ENCODE measurements at regions not wholly inside any gene's neighbourhood (a gene's known extent, or its start where the extent isn't known, plus 50 kb on each side); places are given as distances from the start of the nearest gene placed in this dataset.

DNA sequence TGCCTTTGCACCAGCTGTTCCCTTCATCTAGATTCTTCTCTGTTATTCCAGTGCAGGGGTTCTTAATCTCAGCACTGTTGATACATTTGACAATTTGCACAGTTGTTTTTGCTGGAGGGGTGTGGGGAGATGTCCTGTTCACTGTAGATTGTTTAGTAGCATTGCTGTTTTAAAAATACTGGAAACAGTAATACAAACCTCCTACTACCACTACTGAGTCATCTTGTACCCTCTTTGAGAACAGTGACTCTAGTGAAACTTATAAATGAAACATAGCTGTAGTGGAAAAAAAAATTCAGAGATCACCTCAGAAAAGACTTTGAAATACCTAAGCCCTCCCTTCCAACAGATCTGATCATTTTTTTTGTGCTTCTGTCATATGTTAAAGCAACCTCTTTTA, 154.8 kb upstream of the TMEM196 start:
- Histone ChIP-seq H3K79me2 (ENCODE audit: control insufficient read depth, insufficient read depth, low read length) (no peaks in the 10 kb centered on the region), H3K4me1 (ENCODE audit: control insufficient read depth in 2 of 2, insufficient read depth in 2 of 2, low read length in 2 of 2) (no peaks in the 10 kb centered on the region), H3K27ac (ENCODE audit: low read length in 2 of 2) (no peak overlapping the region), H3K27me3 (replicated peaks in 1 of 4; ENCODE audit: control extremely low read depth in 1 of 4, control insufficient read depth in 3 of 4, insufficient read depth in 4 of 4, low read length in 3 of 4) (no peaks in the 10 kb centered on the region), H3K9me3 (ENCODE audit: control extremely low read depth in 1 of 3, control insufficient read depth in 2 of 3, insufficient read depth in 1 of 3, low read length in 2 of 3) (no peaks in the 10 kb centered on the region), H3K36me3 (replicated peaks in 1 of 2; ENCODE audit: control extremely low read depth in 1 of 2, control insufficient read depth in 1 of 2, extremely low read depth in 1 of 2, insufficient read depth in 2 of 2, low read length in 1 of 2) (no peaks in the 10 kb centered on the region), H2AFZ (ENCODE audit: insufficient read depth, low read depth, low read length, poor library complexity, severe bottlenecking) (no peak overlapping the region), H4K20me1 (ENCODE audit: control insufficient read depth, insufficient read depth, low read length, poor library complexity, severe bottlenecking) (no peaks in the 10 kb centered on the region), H3K9ac (ENCODE audit: low read length) (no peak overlapping the region), H3K4me3 (ENCODE audit: control extremely low read depth in 1 of 5, extremely low read depth in 1 of 5, insufficient read depth in 1 of 5, low read depth in 2 of 5, low read length in 4 of 5) (no peak overlapping the region), H3K4me2 (replicated peaks; ENCODE audit: low read depth, low read length, poor library complexity, severe bottlenecking) (no peak overlapping the region)
- CTCF ChIA-PET = no interaction called here
- DNase-seq (no peak), ATAC-seq (ENCODE audit: low read depth) (no peak)
- intact Hi-C loops (cut with micrococcal nuclease) = no loop called here
- TF ChIP-seq EZH2 (IDR thresholded peaks at IDR 0.05; ENCODE audit: borderline replicate concordance, insufficient read depth, low read depth, low read length, poor library complexity, severe bottlenecking) = no peak
- TF ChIP-seq, protein P1, sequence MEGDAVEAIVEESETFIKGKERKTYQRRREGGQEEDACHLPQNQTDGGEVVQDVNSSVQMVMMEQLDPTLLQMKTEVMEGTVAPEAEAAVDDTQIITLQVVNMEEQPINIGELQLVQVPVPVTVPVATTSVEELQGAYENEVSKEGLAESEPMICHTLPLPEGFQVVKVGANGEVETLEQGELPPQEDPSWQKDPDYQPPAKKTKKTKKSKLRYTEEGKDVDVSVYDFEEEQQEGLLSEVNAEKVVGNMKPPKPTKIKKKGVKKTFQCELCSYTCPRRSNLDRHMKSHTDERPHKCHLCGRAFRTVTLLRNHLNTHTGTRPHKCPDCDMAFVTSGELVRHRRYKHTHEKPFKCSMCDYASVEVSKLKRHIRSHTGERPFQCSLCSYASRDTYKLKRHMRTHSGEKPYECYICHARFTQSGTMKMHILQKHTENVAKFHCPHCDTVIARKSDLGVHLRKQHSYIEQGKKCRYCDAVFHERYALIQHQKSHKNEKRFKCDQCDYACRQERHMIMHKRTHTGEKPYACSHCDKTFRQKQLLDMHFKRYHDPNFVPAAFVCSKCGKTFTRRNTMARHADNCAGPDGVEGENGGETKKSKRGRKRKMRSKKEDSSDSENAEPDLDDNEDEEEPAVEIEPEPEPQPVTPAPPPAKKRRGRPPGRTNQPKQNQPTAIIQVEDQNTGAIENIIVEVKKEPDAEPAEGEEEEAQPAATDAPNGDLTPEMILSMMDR (IDR thresholded peaks at IDR 0.05) = no peak
- Mint-ChIP-seq H3K27ac (no peak overlapping the region), H3K9me3 (ENCODE audit: insufficient read depth) (no peaks in the 10 kb centered on the region), H3K4me3 (no peak overlapping the region), H3K27me3 (no peaks in the 10 kb centered on the region), H3K4me1 (no peaks in the 10 kb centered on the region)
- POLR2A ChIA-PET = no interaction called here

DNA sequence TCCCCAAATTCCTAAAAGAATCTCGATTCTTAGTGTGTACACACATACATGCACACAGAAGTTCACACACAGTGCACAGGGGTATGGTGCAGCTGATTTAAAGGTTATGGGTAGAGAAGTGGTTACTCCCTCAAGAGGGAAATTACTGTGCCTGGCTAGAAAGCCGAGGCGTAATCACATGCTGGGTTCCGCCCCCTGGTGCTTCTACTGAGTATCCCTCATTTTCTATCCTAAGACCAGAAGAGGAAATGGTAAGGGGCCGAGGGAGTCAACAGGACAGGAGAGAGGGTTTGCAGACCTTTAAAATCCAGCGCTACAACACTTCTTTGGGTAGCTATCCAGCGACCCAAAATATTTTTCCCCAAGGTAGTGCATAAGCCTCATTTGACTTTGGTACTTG, 147.3 kb upstream of the TMEM196 start:
- ATAC-seq (ENCODE audit: low read depth) (no peak), DNase-seq (no peak)
- H3K27me3 Mint-ChIP-seq = peaks cover 2% of the 10 kb centered on the region
- Histone ChIP-seq H3K9me3 (ENCODE audit: control extremely low read depth in 1 of 3, control insufficient read depth in 2 of 3, insufficient read depth in 1 of 3, low read length in 2 of 3) (no peaks in the 10 kb centered on the region), H3K36me3 (replicated peaks in 1 of 2; ENCODE audit: control extremely low read depth in 1 of 2, control insufficient read depth in 1 of 2, extremely low read depth in 1 of 2, insufficient read depth in 2 of 2, low read length in 1 of 2) (no peaks in the 10 kb centered on the region), H3K4me1 (ENCODE audit: control insufficient read depth in 2 of 2, insufficient read depth in 2 of 2, low read length in 2 of 2) (no peaks in the 10 kb centered on the region), H4K20me1 (ENCODE audit: control insufficient read depth, insufficient read depth, low read length, poor library complexity, severe bottlenecking) (no peaks in the 10 kb centered on the region), H3K4me3 (ENCODE audit: control extremely low read depth in 1 of 5, extremely low read depth in 1 of 5, insufficient read depth in 1 of 5, low read depth in 2 of 5, low read length in 4 of 5) (no peak overlapping the region), H3K9ac (ENCODE audit: low read length) (no peak overlapping the region), H3K27me3 (replicated peaks in 1 of 4; ENCODE audit: control extremely low read depth in 1 of 4, control insufficient read depth in 3 of 4, insufficient read depth in 4 of 4, low read length in 3 of 4) (no peaks in the 10 kb centered on the region), H2AFZ (ENCODE audit: insufficient read depth, low read depth, low read length, poor library complexity, severe bottlenecking) (no peak overlapping the region), H3K4me2 (replicated peaks; ENCODE audit: low read depth, low read length, poor library complexity, severe bottlenecking) (no peak overlapping the region), H3K27ac (ENCODE audit: low read length in 2 of 2) (no peak overlapping the region), H3K79me2 (ENCODE audit: control insufficient read depth, insufficient read depth, low read length) (no peaks in the 10 kb centered on the region)
- H3K9me3 Mint-ChIP-seq (ENCODE audit: insufficient read depth) = no peaks in the 10 kb centered on the region
- CTCF ChIA-PET = no interaction called here
- no CpG with 5 or more reads among the region's 7 CpGs for WGBS (ENCODE audit: insufficient coverage)
- no peak overlapping the region for H3K4me3 Mint-ChIP-seq
- H3K27ac Mint-ChIP-seq = no peak overlapping the region
- TF ChIP-seq EZH2 (IDR thresholded peaks at IDR 0.05; ENCODE audit: borderline replicate concordance, insufficient read depth, low read depth, low read length, poor library complexity, severe bottlenecking) = no peak
- TF ChIP-seq, protein P1 (IDR thresholded peaks at IDR 0.05) = no peak
- POLR2A ChIA-PET = no interaction called here
- H3K4me1 Mint-ChIP-seq = no peaks in the 10 kb centered on the region
- intact Hi-C loops (cut with micrococcal nuclease) = no loop called here
